HG03439 (cell line): ENCODE measurements at regions not wholly inside any gene's neighbourhood (a gene's known extent, or its start where the extent isn't known, plus 50 kb on each side); places are given as distances from the start of the nearest gene placed in this dataset.
A peak's percentile ranks its signal among the peaks of the same experiment; 100 is the strongest.

ENCODE experiments used
- ATAC-seq: cut with Tn5 transposase; IDR thresholded peaks from one replicate; pipeline ENCODE4 v1.9.1; 2021; ENCODE audit warnings: mild to moderate bottlenecking, moderate library complexity; ENCODE audit not compliant: unreplicated experiment

DNA sequence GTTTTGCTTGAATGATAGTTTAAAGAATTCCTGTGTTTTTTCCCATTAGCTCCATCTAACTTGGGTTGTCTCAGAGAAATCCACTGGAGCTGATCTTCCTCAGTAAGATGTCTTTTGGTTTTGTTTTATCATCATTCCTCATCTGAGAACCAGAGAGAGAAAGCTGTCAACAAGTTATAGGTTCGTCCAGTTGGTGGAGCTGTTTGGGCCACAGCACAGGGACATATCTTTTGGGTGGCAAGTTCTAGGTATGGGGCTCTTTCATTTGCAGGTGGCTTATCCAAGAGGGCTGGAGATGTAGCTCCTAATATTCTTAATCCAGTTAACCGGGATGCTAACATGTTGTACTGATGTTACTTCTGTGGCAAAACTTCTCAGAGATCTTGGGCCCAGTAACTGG is 174.2 kb downstream of the KCNRG start:
- no peak for ATAC-seq

DNA sequence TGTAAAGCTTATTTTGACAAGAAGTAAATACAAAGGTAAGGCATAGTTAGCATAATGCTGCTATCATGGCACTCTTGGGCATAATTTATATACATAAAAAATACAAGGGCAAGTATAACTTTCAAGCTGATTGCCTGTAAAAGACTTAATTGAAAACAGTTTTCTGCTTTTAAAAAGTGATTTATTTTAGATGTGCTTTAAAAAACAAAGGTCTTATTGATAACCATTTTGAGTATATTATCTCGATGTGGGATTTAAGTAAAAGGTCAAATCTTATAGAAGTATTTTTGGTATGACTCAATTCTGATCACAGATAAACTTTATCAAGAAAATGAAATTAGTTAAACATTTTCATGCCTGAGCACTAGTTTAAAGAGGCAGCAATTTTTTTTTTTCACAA is 175.8 kb downstream of the KCNRG start:
- ATAC-seq, result no peak

DNA sequence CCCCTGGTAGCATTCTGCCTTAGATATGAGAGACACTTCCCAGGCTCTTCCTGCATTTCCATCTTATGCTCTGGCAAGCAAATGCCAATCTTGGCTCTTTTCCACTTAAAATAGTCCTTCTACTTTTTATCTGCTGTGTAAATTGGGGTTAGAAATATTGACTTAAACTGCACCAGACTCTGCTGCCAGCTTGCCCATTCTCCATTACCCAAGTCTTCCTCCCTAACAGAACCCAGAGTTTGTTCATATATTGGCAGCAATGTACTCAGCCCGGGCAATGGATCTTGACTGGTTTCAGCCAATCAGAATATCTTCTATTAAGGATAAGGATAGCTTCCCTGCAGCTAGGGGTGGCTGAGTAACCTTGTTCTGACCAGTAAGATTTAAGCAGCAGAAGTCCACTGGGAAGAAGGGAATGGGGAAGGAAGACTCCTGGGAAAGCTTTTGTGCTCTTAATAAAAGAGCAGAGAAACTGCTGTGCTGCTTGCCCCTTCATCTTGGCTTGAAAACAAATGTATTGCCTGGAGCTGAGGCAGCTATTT is 177.1 kb downstream of the KCNRG start:
- ATAC-seq, result no peak

DNA sequence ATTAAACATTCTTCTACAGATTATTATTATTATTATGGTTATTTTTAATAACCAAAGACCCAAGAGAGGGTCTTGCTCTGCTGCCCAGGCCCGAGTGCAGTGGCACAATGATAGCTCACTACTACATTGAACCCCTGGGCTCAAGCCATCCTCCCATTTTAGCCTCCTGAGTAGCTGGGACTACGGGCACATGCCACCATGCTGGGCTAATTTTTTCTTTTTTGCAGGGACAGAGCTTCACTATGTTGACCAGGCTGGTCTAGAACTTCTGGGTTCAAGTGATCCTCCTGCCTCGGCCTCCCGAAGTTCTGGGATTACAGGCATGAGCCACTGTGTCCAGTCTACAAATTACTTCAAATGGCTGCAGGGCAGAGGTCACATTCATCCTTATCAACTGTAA is 179.8 kb downstream of the KCNRG start:
- no peak for ATAC-seq

DNA sequence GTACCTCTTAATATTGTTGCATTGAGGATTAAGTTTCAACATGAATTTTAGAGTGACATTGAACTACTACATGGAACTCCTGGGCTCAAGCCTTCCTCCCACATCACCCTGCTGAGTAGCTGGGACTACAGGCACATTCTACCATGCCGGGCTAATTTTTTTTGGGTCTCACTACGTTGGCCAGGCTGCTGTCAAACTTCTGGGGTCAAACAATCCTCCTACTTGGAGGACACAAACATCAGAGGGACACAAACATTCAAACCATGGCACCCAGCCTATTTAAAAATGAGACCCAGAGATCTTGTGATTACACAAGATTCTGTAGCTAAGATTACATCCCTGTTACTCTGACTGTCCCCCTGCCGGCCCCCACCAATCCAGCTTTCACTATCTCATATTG is 180.9 kb downstream of the KCNRG start:
- no peak for ATAC-seq

DNA sequence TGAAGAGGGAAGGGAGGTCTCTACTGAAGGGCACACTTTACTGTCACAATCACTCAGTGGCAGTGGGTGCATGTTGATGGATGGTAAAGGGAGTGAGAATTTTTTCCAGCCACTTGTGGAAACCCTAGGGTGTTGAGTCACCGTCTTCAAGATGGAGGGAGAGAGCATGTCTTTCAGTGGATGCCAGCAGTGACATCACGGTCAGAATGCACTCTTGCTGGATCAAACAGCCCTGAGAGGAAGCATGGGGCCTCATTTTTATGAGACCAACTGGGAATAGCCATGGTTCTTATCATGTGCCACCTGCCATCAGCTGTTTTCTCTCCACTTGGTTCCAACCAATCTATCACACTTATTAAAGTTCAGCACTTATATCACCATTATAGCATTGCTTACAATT is 182.5 kb downstream of the KCNRG start:
- no peak for ATAC-seq

DNA sequence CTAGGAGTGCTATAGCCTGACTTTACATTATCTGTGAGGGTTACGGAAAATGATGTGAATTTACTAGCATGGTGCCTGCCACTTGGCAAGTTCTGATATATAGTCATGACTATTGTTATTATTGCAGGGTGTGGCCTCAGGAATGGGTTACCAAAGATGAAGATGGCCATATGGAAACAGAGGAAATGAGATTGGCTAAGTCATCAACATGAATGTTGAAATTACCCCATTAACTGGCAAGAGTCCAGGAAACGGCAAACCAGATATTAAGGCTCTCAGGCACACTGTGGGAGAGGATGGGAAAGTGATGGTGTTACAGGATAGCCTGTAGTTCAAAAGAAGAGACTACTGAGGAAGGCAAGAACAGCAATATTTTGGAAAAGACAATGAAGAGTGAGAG is 183.3 kb downstream of the KCNRG start:
- no peak for ATAC-seq

DNA sequence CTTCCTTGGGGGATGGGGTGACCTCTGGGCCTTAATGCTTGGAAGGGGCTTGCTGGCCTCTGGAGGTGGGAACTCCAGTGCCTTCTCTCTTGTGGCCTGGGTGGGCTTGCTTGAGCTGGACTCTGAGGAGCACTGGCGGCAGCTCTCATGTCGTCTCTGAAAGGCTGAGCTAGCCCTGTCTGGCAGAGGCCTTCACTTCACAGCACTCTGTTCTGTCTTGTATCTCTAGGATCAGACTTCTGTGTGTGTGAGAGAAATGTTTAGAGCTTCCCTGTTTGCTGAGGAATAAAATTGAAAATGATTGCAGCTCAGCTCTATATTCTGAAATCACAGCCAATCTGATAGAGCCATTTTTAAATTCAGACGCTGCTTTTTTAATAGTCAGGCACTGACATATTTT is 185.3 kb downstream of the KCNRG start:
- no peak for ATAC-seq

DNA sequence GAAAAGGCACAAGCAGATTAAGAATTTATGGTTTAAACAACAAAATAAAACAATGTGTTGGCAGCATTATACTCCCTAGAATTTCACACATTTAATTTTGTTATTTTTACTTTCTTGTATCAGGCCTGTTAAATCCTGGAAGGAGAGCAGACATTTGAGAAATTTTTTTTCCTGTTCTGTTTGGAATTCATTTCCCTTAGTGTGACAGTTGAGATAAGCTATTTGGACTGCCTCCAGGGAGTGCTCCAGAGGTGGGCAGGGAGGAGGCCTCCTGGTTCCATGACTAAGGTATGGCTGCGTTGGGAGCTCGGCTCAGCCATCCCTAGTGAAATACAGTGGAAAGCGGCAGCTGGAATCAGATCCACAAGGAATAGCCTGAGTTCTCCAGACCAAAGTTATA is 185.7 kb downstream of the KCNRG start:
- no peak for ATAC-seq

DNA sequence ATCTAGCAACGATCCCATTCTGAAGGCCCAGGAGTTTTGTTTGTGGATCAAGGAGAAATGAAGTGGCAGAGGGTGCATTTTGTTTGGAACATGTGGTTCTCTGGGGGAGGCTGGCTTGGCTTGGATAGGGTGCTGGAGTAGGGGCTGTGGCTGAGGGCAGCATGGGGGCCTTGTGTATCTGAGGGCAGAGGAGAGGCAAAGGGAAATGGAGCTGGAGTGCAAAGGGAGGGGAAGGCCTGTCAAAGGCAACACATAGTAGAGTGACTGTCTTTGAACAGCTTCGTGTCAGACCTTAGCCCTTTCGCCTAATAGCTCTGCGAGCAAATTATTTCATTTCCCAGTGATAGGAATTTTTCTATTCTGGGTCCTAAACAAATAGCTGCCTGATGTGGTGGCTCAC is 187.2 kb downstream of the KCNRG start:
- no peak for ATAC-seq

DNA sequence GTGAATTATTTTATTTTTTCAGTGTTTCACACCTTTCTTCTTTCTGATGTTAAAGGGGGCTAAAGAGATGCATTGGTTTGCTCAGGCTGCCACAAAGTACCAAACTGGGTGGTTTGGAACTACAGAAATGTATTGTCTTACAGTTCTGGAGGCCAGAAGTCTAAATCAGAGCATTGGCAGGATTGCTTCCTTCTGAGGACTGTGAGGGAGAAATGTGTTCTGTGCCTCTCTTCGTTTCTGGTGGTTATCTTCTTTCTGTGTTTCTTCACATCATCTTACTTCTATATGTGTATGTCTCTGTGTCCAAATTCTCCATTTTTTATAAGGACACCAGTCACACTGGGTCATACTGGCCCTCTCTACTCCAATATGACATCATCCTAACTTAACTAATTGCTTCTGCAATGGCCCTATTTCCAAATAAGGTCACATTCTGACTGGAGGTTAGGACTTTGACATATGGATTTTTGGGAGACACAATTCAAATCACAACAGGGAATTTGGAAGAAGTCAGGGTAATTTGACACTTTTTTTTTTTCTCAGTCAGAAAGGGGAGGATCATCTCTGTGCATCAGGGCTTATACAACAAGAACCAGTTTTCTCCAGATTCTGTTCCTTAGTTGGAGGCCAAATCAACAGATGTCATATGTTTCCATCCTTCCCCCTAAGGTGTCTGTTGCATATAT is 188.2 kb downstream of the KCNRG start:
- ATAC-seq, result no peak

DNA sequence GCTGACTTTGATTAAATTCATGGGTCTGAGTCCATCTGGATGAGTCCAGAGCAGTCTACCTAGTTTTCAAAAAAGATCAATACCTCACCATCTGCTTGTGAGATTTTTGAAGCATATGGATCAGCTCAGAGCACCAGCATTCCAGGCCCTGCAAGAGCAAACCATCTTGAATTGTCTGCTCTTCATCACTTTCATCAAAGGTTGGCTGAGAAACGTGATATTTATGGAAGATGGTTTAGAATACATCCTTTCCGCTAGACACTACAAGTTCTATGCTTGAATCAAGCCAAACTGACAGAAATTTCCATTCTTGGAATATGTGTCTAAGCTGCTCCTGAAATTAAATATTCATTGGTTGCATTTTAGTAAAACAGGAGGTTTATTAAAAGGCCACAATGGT is 190.3 kb downstream of the KCNRG start:
- no peak for ATAC-seq

DNA sequence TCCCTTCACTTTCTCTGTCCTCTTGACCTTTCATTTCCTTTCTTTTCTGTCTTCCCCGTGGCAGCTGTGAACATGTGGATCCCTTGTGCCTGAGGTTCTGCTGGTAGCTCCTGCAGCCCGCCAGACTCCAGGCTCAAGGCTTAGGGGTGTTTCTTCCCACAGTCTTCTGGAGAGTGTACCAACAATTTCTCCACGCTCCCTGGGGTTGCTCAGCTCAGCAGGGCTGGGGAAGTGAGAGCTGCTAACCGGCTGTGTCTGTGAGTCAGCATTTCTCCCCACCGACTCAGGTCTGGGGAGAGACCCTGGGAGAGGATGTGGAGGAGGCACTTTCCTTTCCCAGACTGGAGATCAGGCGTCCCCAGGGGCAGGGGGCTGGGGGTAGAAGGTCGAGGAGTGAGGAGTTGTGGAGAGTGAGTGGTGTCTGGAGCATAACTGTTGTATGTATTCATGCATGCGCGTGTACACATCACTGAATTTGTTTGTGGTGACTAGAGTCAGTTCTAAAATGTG is 193.6 kb downstream of the KCNRG start:
- ATAC-seq, result no peak

DNA sequence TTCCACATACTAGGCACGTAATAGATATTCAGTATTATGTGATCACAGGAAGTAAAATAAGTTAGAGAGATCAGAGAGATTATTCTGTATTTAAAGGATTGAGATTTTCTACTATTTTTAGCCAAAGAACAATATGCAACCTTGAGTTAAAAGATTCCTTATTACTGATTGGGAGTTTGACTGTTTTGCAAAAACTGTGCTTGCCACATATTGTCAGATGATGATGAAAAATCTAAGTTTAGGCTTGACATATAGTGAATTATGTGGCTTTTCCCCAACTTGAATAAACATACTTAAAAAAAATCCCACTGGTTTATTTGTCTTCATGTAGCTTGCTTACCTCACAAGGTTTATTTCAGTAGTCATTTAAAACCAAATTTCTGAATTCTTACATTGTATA is 194.4 kb downstream of the KCNRG start:
- no peak for ATAC-seq

DNA sequence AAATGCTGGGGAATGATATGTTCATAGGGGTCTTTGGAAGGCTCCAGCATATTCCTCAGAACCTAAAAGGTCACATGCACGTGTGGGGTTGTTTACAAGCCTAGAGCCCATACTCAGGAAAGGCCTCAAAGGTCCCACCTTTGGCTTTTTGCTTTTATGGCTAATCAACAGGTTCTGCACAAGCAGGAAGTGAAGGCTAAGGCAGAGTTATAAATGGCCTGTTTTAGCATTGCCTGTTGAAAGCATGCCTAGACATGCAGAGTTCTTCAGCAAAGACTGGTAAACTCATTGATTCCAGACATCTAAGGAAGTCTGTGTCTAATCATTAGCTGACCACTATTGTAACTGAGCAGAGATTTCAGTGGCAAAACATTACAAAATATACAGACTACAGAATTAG is 198.3 kb downstream of the KCNRG start:
- ATAC-seq, result no peak

DNA sequence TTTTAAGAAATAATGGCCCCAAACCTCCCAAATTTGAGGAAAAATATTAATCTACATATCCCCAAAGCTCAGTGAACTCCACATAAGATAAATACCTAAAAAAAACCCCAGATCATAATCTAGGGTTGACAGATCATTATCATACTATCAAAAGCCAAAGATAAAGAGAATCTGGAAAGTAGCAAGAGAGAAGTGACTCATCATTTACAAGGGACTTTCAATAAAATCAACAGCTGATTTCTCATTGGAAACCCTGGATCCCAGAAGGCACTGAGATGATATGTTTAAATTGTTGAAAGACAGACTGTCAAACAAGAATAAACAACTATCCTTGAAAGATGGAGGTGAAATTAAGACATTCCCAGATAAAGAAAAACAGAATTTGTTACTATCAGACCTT is 199.3 kb downstream of the KCNRG start:
- ATAC-seq, result no peak

DNA sequence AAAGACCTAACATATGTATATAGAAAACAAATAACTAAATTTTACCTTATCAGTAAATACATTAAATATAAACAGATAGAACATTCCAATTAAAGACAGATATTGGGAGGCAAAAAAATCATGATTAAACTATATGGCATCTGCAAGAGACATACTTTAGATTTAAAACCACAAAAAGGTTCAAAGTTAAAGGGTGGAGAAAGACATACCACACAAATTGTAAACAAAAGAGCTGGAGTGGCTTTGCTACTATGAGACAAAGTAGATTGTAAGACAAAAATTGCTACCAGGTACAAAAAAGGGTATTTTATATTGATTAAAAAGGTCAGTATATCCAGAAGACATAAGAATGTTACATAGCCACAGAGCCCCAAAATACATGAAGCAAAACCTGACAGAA is 200.2 kb downstream of the KCNRG start:
- ATAC-seq, result no peak

DNA sequence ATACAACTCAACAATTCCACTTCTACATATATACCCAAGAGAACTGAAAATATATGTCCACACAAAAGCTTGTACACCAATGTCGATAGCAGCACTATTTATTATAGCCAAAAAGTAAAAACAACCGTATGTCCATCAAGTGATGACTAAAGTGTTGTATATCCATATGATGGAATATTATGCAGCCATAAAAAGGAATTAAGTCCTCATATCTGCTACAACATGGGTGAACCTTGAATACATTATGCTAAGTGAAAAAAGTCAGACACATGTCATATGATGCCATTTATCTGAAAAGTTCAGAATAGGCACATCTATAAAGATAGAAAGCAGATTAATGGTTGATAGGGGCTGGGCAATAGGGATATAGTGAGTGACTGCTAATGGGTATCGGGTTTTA is 204.5 kb downstream of the KCNRG start:
- no peak for ATAC-seq

DNA sequence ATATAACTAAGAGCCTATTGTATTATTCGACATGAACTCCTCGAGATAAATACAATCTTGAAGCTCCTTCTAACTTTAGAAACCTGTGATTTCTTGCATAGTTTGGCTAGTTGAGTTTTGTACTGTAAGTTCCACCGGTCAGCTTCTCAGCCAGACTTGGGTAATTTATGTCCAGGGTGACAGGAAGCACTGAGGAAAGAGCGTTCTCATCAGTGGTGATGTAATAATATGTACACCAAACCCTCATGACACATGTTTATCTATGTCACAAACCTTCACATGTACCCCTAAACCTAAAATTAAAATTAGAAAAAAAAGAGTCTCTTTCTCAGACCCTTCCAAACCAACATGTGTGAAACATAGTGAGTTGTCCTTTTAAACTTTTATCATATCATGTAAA is 205.7 kb downstream of the KCNRG start:
- no peak for ATAC-seq

DNA sequence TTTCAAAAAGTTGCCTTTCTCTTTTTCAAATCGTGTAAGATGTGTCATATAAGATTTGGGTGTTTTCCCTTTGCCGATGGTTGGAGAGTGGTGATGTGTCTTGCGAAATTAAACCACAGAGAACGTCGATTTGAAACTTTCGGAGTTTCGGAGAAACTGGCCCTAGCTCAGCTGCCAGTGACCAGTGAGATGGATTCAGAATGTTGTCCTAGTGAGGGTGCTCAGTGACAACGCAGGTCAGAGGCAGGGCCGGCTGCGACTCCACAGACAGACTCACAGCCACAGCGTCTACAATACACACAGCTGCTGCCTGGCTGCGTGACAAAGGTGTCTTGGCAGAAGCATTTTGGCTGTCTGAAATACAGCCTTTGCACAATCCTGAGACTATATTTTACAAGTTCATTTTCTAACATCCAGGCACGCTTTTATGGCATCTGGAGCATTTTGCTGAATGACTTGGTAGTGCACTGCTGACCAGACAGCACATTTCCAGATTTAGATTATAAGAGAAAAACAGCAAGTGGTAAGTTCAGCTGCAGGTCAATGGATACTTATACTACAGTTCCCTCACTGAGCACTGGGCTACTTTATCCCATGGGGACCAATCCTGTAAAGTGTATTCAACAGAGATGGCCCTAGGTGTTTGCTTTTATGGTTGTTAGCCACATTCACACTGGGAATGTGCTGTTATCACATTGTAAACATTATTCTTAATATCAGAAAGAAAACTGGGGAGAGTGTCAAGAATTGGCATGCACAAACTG is 207.5 kb downstream of the KCNRG start:
- no peak for ATAC-seq

DNA sequence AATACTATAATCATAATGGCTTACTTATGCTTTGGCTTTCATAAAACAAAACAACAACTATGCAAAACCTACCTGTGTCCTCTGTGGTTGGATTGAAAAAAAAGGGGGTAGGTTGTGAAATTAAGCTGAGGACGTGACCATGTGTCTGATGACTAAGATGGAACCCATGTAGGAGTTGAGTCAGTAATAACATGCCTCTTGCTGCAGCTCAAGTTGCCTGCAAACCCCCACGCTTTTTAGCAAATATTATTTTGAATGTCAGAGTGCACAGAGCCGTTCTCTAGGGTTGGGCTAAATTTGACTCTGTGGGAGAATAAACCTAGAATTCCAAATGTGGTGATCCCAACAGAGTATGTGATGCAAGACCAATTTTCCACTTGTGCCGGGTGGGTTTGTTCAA is 209.3 kb downstream of the KCNRG start:
- peak; percentile 70 for ATAC-seq
